ENCODE measurements at regions not wholly inside any gene's neighbourhood (a gene's known extent, or its start where the extent isn't known, plus 50 kb on each side); places are given as distances from the start of the nearest gene placed in this dataset.

DNA sequence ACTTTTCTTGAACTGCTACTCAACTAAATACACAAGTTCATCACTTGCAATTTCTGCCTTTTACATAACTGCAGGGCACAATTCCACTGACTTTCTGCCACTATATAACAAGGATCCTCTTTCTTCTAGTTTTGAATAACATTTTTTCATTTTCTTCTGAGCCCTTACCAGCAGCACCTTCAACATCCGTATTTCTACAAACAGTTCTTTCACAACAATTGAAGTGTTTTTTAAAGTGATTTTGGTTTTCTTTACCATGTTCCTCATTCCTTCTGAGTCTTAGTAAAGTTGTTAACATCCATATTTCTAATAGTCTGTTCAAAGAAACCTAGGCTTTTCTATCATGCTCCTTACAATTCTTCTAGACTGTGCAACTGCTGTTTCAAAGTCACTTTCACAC is 127.2 kb upstream of the PITX1 start:
- TF ChIP-seq, protein P1, sequence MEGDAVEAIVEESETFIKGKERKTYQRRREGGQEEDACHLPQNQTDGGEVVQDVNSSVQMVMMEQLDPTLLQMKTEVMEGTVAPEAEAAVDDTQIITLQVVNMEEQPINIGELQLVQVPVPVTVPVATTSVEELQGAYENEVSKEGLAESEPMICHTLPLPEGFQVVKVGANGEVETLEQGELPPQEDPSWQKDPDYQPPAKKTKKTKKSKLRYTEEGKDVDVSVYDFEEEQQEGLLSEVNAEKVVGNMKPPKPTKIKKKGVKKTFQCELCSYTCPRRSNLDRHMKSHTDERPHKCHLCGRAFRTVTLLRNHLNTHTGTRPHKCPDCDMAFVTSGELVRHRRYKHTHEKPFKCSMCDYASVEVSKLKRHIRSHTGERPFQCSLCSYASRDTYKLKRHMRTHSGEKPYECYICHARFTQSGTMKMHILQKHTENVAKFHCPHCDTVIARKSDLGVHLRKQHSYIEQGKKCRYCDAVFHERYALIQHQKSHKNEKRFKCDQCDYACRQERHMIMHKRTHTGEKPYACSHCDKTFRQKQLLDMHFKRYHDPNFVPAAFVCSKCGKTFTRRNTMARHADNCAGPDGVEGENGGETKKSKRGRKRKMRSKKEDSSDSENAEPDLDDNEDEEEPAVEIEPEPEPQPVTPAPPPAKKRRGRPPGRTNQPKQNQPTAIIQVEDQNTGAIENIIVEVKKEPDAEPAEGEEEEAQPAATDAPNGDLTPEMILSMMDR (IDR thresholded peaks at IDR 0.05; ENCODE audit: borderline replicate concordance, extremely low read depth, low read length, poor library complexity, severe bottlenecking), result no peak
- TF ChIP-seq EZH2 (IDR thresholded peaks at IDR 0.05; ENCODE audit: borderline replicate concordance, low read depth, low read length, severe bottlenecking), result no peak
